Fibroblast of lung (primary cell): ENCODE measurements at regions not wholly inside any gene's neighbourhood (a gene's known extent, or its start where the extent isn't known, plus 50 kb on each side); places are given as distances from the start of the nearest gene placed in this dataset.

Source experiments
- EZH2 ChIP-seq: IDR thresholded peaks from 2 replicates; pipeline ENCODE4 v1.5.1; 2012; ENCODE audit warnings: low read length, control low read depth, mild to moderate bottlenecking; ENCODE audit errors: missing control alignments
- TF ChIP-seq, protein P1 (sequence below), 2 donors: IDR thresholded peaks in 1 of 2; conservative IDR thresholded peaks in 1 of 2; 1 replicate in 1 of 2; 2 replicates in 1 of 2; pipeline ENCODE4 v1.5.1; 2011 to 2012; ENCODE audit warnings: low read length in 2 of 2, control low read depth in 1 of 2, inconsistent platforms in 1 of 2, low read depth in 1 of 2, mild to moderate bottlenecking in 1 of 2

DNA sequence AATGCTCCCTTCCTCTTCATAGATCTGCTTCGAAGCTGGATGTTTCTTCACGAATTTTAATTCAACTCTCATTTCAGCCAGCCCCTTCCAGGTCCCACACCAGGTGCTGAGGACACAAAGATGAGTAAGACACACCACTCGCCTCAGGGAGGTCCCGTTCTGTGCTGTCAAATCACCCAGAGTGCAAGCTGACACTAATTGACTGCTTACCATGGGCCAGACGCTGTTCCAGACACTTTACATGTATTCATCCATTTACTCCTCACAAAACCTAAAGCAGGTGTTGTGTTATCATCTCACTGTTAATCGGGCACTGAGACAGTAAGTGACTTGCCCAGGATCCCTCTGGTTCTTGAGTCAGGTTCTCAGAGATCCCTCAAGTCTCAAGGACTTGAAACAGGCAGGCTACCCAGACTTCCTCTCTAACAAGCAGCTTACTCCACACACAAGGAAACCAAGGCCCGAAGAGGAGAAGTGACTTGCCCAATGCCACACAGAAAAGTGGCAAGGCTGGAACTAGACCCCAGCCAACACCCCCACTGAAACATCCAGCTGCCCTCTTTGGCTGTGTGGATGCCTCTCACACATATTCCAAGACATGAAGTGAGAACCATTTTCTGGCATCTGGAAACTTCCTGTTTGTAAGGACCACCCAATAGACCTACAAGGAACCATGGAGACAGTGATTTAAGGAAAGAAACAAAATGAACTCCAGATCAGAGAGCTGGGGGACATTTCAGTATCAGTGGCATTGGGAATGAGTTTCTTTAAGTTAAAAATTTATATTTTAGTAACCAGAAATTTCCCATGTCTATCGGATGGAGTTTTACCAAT is 174.5 kb downstream of the CDC5L start:
- TF ChIP-seq, protein P1, sequence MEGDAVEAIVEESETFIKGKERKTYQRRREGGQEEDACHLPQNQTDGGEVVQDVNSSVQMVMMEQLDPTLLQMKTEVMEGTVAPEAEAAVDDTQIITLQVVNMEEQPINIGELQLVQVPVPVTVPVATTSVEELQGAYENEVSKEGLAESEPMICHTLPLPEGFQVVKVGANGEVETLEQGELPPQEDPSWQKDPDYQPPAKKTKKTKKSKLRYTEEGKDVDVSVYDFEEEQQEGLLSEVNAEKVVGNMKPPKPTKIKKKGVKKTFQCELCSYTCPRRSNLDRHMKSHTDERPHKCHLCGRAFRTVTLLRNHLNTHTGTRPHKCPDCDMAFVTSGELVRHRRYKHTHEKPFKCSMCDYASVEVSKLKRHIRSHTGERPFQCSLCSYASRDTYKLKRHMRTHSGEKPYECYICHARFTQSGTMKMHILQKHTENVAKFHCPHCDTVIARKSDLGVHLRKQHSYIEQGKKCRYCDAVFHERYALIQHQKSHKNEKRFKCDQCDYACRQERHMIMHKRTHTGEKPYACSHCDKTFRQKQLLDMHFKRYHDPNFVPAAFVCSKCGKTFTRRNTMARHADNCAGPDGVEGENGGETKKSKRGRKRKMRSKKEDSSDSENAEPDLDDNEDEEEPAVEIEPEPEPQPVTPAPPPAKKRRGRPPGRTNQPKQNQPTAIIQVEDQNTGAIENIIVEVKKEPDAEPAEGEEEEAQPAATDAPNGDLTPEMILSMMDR (conservative IDR thresholded peaks at IDR 0.05 in 1 of 2, IDR thresholded peaks at IDR 0.05 in 1 of 2; ENCODE audit: low read depth in 1 of 2, low read length in 2 of 2) = no peak
- TF ChIP-seq EZH2 = no peak
